ENCODE measurements at regions not wholly inside any gene's neighbourhood (a gene's known extent, or its start where the extent isn't known, plus 50 kb on each side); places are given as distances from the start of the nearest gene placed in this dataset.

- DNase-seq, result no peak
- H3K79me2 ChIP-seq (ENCODE audit: insufficient read depth, low read length), result no peaks in the 10 kb centered on the region
- Mint-ChIP-seq H3K27ac (no peak overlapping the region), H3K27me3 (ENCODE audit: low read depth in 3 of 3) (no peaks in the 10 kb centered on the region), H3K4me1 (no peaks in the 10 kb centered on the region), H3K9me3 (peaks cover 0 to 9% (median 2%) of the 10 kb centered on the region in 7 donors), H3K4me3 (no peak overlapping the region), H3K36me3 (no peaks in the 10 kb centered on the region)
- no peaks in the 10 kb centered on the region for H3K9me3 ChIP-seq (replicated peaks in 1 of 2; ENCODE audit: control insufficient read depth in 1 of 2, insufficient read depth in 1 of 2, low read length in 2 of 2)
- H3K27me3 ChIP-seq (ENCODE audit: control insufficient read depth in 2 of 2, insufficient read depth in 2 of 2, low read length in 2 of 2), result no peaks in the 10 kb centered on the region
- TF ChIP-seq CTCF (IDR thresholded peaks at IDR 0.05), result no peak
- no peak overlapping the region for H2AFZ ChIP-seq (ENCODE audit: insufficient read depth, low read depth, low read length, poor library complexity, severe bottlenecking)
- no peak overlapping the region for H3K4me2 ChIP-seq (replicated peaks; ENCODE audit: extremely low read depth, low read length, poor library complexity, severe bottlenecking)
- H3K4me1 ChIP-seq (ENCODE audit: control insufficient read depth in 1 of 2, insufficient read depth in 2 of 2, low read length in 2 of 2), result no peaks in the 10 kb centered on the region
- intact Hi-C loops (cut with micrococcal nuclease), result no loop called here
- no peaks in the 10 kb centered on the region for H4K20me1 ChIP-seq (ENCODE audit: insufficient read depth, low read length)
- no peak overlapping the region for H3K4me3 ChIP-seq (replicated peaks in 1 of 3; ENCODE audit: low read depth in 2 of 3, low read length in 3 of 3)
- no peaks in the 10 kb centered on the region for H3K36me3 ChIP-seq (replicated peaks in 1 of 2; ENCODE audit: control insufficient read depth in 1 of 2, insufficient read depth in 2 of 2, low read length in 2 of 2)
- no peak overlapping the region for H3K9ac ChIP-seq (ENCODE audit: insufficient read depth, low read length, poor library complexity, severe bottlenecking)
- H3K27ac ChIP-seq (ENCODE audit: low read depth in 1 of 2, low read length in 2 of 2), result no peak overlapping the region
Observed at GRCh38 chr12:60093428-60093827, 497.6 kb downstream of the SLC16A7 start.

GRCh38 chr12:60094436-60094835 is 498.6 kb downstream of the SLC16A7 start:
- H3K79me2 ChIP-seq (ENCODE audit: insufficient read depth, low read length), result no peaks in the 10 kb centered on the region
- H4K20me1 ChIP-seq (ENCODE audit: insufficient read depth, low read length), result no peaks in the 10 kb centered on the region
- Mint-ChIP-seq H3K36me3 (no peaks in the 10 kb centered on the region), H3K4me1 (no peaks in the 10 kb centered on the region), H3K4me3 (no peak overlapping the region), H3K27me3 (ENCODE audit: low read depth in 3 of 3) (no peaks in the 10 kb centered on the region), H3K27ac (no peak overlapping the region), H3K9me3 (peaks cover 0 to 11% (median 3%) of the 10 kb centered on the region in 7 donors)
- no peak overlapping the region for H3K9ac ChIP-seq (ENCODE audit: insufficient read depth, low read length, poor library complexity, severe bottlenecking)
- no CpG with 5 or more reads among the region's 1 CpG for WGBS (ENCODE audit: insufficient coverage)
- no peak overlapping the region for H2AFZ ChIP-seq (ENCODE audit: insufficient read depth, low read depth, low read length, poor library complexity, severe bottlenecking)
- no peak overlapping the region for H3K4me2 ChIP-seq (replicated peaks; ENCODE audit: extremely low read depth, low read length, poor library complexity, severe bottlenecking)
- H3K4me1 ChIP-seq (ENCODE audit: control insufficient read depth in 1 of 2, insufficient read depth in 2 of 2, low read length in 2 of 2), result no peaks in the 10 kb centered on the region
- intact Hi-C loops (cut with micrococcal nuclease), result no loop called here
- H3K36me3 ChIP-seq (replicated peaks in 1 of 2; ENCODE audit: control insufficient read depth in 1 of 2, insufficient read depth in 2 of 2, low read length in 2 of 2), result no peaks in the 10 kb centered on the region
- H3K27me3 ChIP-seq (ENCODE audit: control insufficient read depth in 2 of 2, insufficient read depth in 2 of 2, low read length in 2 of 2), result no peaks in the 10 kb centered on the region
- H3K27ac ChIP-seq (ENCODE audit: low read depth in 1 of 2, low read length in 2 of 2), result no peak overlapping the region
- H3K9me3 ChIP-seq (replicated peaks in 1 of 2; ENCODE audit: control insufficient read depth in 1 of 2, insufficient read depth in 1 of 2, low read length in 2 of 2), result peaks cover 0 to 5% of the 10 kb centered on the region in 2 donors
- no peak overlapping the region for H3K4me3 ChIP-seq (replicated peaks in 1 of 3; ENCODE audit: low read depth in 2 of 3, low read length in 3 of 3)
- no peak for DNase-seq
- TF ChIP-seq CTCF (IDR thresholded peaks at IDR 0.05), result no peak

Measured in CD14-positive monocyte (primary cell).